SKM-1 (cell line): ENCODE measurements at regions not wholly inside any gene's neighbourhood (a gene's known extent, or its start where the extent isn't known, plus 50 kb on each side); places are given as distances from the start of the nearest gene placed in this dataset.

Experiments
- DNase-seq: peaks from one replicate; lab custom pipeline; 2025; ENCODE audit not compliant: unreplicated experiment; lab: John Stamatoyannopoulos, UW

- DNase-seq, result no peak
Measured at GRCh38 chr18:26745288-26746181, 120.0 kb downstream of the AQP4 start.

- no peak for DNase-seq
Measured at GRCh38 chr18:26741758-26742157, 123.7 kb downstream of the AQP4 start.

- DNase-seq, result no peak
Measured at GRCh38 chr18:26741048-26741447, 124.5 kb downstream of the AQP4 start.

GRCh38 chr18:26740396-26740795 is 125.1 kb downstream of the AQP4 start:
- DNase-seq, result no peak

GRCh38 chr18:26738706-26739105 is 126.8 kb downstream of the AQP4 start:
- no peak for DNase-seq

GRCh38 chr18:26736301-26736700 is 129.2 kb downstream of the AQP4 start:
- no peak for DNase-seq

- DNase-seq, result no peak
Measured at GRCh38 chr18:26734760-26735159, 130.7 kb downstream of the AQP4 start.

GRCh38 chr18:26729449-26729848 is 136.1 kb downstream of the AQP4 start:
- no peak for DNase-seq

GRCh38 chr18:26729008-26729407 is 136.5 kb downstream of the AQP4 start:
- DNase-seq, result no peak

GRCh38 chr18:26723981-26724380 is 141.5 kb downstream of the AQP4 start:
- peak; percentile 9 for DNase-seq

- DNase-seq, result no peak
Measured at GRCh38 chr18:26722565-26722931, 143.0 kb downstream of the AQP4 start.

GRCh38 chr18:26721854-26722564 is 143.5 kb downstream of the AQP4 start:
- DNase-seq, result no peak

GRCh38 chr18:26719896-26720295 is 145.6 kb downstream of the AQP4 start:
- DNase-seq, result peak; percentile 17

GRCh38 chr18:26717123-26717719 is 148.3 kb downstream of the AQP4 start:
- no peak for DNase-seq

GRCh38 chr18:26714739-26715138 is 150.8 kb downstream of the AQP4 start:
- no peak for DNase-seq

GRCh38 chr18:26711756-26712155 is 153.8 kb downstream of the AQP4 start:
- no peak for DNase-seq

- peak; percentile 85 for DNase-seq
Measured at GRCh38 chr18:26710470-26711096, 154.9 kb downstream of the AQP4 start.

- no peak for DNase-seq
Measured at GRCh38 chr18:26709897-26710296, 155.6 kb downstream of the AQP4 start.

GRCh38 chr18:26708806-26709716 is 156.4 kb downstream of the AQP4 start:
- no peak for DNase-seq

GRCh38 chr18:26706911-26707351 is 158.6 kb downstream of the AQP4 start:
- DNase-seq, result peak; percentile 18
